Transverse colon (tissue), 4 donors: ENCODE measurements at regions not wholly inside any gene's neighbourhood (a gene's known extent, or its start where the extent isn't known, plus 50 kb on each side); places are given as distances from the start of the nearest gene placed in this dataset.

Experiments used
- EP300 ChIP-seq: sonication (generic); formaldehyde crosslinking; IDR thresholded peaks from one replicate; pipeline ENCODE4 v1.6.1; 2017; ENCODE audit warnings: antibody characterized with exemption, low read depth
- POLR2A ChIP-seq: fragments of 450-650 bp; IDR thresholded peaks from one replicate; pipeline ENCODE4 v1.6.1; 2016; ENCODE audit warnings: antibody characterized with exemption, mild to moderate bottlenecking, moderate library complexity
- POLR2AphosphoS5 ChIP-seq, 3 donors: sonication (generic); formaldehyde crosslinking; IDR thresholded peaks; one replicate each; pipeline ENCODE4 v1.6.1; 2016; ENCODE audit warnings: antibody characterized with exemption in 3 of 3
- TF ChIP-seq, protein P1 (sequence below), 5 experiments: fragments of 200-600 bp in 3 of 5; fragments of 450-650 bp in 2 of 5; sonication (generic) in 3 of 5; IDR thresholded peaks; 1 replicate in 2 of 5; 2 replicates in 3 of 5; pipeline ENCODE4 v1.5.1; 2016 to 2017; ENCODE audit warnings: antibody characterized with exemption in 5 of 5, inconsistent platforms in 3 of 5, mild to moderate bottlenecking in 2 of 5, moderate library complexity in 1 of 5

DNA sequence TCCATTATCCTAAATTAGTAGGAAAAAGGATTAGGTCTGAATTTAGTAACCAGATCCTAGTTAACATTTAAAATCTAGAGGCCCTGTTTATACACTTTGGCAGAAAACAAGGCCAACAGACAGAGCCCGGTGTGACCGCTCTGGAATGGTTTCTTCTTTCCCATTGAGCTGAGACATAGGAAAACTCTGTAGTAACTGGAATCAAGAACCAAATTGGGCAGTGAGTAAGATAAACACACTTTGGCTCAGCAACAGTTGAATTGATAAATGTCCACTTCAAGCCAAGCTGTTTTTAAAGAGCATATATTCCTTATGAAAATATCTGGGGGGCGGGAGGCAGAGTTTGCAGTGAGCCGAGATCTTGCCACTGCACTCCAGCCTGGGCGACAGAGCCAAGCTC, 343.7 kb upstream of the SEMA3A start:
- TF ChIP-seq, protein P1, sequence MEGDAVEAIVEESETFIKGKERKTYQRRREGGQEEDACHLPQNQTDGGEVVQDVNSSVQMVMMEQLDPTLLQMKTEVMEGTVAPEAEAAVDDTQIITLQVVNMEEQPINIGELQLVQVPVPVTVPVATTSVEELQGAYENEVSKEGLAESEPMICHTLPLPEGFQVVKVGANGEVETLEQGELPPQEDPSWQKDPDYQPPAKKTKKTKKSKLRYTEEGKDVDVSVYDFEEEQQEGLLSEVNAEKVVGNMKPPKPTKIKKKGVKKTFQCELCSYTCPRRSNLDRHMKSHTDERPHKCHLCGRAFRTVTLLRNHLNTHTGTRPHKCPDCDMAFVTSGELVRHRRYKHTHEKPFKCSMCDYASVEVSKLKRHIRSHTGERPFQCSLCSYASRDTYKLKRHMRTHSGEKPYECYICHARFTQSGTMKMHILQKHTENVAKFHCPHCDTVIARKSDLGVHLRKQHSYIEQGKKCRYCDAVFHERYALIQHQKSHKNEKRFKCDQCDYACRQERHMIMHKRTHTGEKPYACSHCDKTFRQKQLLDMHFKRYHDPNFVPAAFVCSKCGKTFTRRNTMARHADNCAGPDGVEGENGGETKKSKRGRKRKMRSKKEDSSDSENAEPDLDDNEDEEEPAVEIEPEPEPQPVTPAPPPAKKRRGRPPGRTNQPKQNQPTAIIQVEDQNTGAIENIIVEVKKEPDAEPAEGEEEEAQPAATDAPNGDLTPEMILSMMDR (IDR thresholded peaks at IDR 0.05), result no peak
- TF ChIP-seq EP300 (no peak), POLR2A (no peak), POLR2AphosphoS5 (IDR thresholded peaks at IDR 0.05) (no peak)
